ENCODE measurements at regions not wholly inside any gene's neighbourhood (a gene's known extent, or its start where the extent isn't known, plus 50 kb on each side); places are given as distances from the start of the nearest gene placed in this dataset.
A peak's percentile ranks its signal among the peaks of the same experiment; 100 is the strongest.

- TF ChIP-seq CTCF (conservative IDR thresholded peaks at IDR 0.05; ENCODE audit: low read depth, low read length): peak; percentile 97
- TF ChIP-seq EZH2phosphoT487 (IDR thresholded peaks at IDR 0.05; ENCODE audit: borderline replicate concordance, low read length): no peak
- TF ChIP-seq EZH2 (IDR thresholded peaks at IDR 0.05; ENCODE audit: low read length, unreplicated experiment): no peak
Observed at GRCh38 chr14:100662879-100663760, 63.6 kb upstream of the DLK1 start.
